KMS-11 (cell line): ENCODE measurements at regions not wholly inside any gene's neighbourhood (a gene's known extent, or its start where the extent isn't known, plus 50 kb on each side); places are given as distances from the start of the nearest gene placed in this dataset.

Experiments used
- H2AFZ ChIP-seq: fragments of 200-600 bp; sonication (generic); 2 replicates; pipeline ENCODE4 v1.6.1; 2016; ENCODE audit warnings: antibody characterized with exemption, mixed run types, low read depth
- H3K27ac ChIP-seq: fragments of 200-600 bp; sonication (generic); 2 replicates; pipeline ENCODE4 v1.6.1; 2016; ENCODE audit warnings: mild to moderate bottlenecking, mixed run types
- H3K27me3 ChIP-seq: fragments of 200-600 bp; sonication (generic); 2 replicates; pipeline ENCODE4 v1.6.1; 2017; ENCODE audit warnings: mild to moderate bottlenecking, low read depth, mixed run types, moderate library complexity; ENCODE audit not compliant: insufficient read depth
- H3K36me3 ChIP-seq: fragments of 200-600 bp; sonication (generic); 2 replicates; pipeline ENCODE4 v1.6.1; 2017; ENCODE audit warnings: mild to moderate bottlenecking, mixed run types; ENCODE audit not compliant: insufficient read depth
- H3K4me1 ChIP-seq: fragments of 200-600 bp; sonication (generic); 2 replicates; pipeline ENCODE4 v1.6.1; 2016; ENCODE audit warnings: mild to moderate bottlenecking, low read depth, mixed run types; ENCODE audit not compliant: poor library complexity, severe bottlenecking
- H3K4me2 ChIP-seq: fragments of 200-600 bp; sonication (generic); 2 replicates; pipeline ENCODE4 v1.7.0; 2016; ENCODE audit warnings: mild to moderate bottlenecking, mixed run types
- H3K4me3 ChIP-seq: fragments of 200-600 bp; sonication (generic); IDR thresholded peaks from 2 replicates; pipeline ENCODE4 v1.6.1; 2017; ENCODE audit warnings: low read depth, low read length, mixed read lengths; ENCODE audit not compliant: insufficient read depth
- H3K79me2 ChIP-seq: fragments of 200-600 bp; sonication (generic); 2 replicates; pipeline ENCODE4 v1.6.1; 2016; ENCODE audit warnings: low read depth, mixed run types; ENCODE audit not compliant: insufficient read depth
- H3K9ac ChIP-seq: fragments of 200-600 bp; sonication (generic); 2 replicates; pipeline ENCODE4 v1.6.1; 2016; ENCODE audit warnings: mild to moderate bottlenecking, mixed run types
- H4K20me1 ChIP-seq: fragments of 200-600 bp; sonication (generic); 2 replicates; pipeline ENCODE4 v1.6.1; 2016; ENCODE audit warnings: mild to moderate bottlenecking, mixed run types; ENCODE audit not compliant: insufficient read depth
- TF ChIP-seq, protein P1 (sequence below): fragments of 200-600 bp; sonication (generic); conservative IDR thresholded peaks from 2 replicates; pipeline ENCODE4 v1.6.1; 2017; ENCODE audit warnings: low read depth, mild to moderate bottlenecking, antibody characterized with exemption, low read length, moderate library complexity, mixed read lengths

DNA sequence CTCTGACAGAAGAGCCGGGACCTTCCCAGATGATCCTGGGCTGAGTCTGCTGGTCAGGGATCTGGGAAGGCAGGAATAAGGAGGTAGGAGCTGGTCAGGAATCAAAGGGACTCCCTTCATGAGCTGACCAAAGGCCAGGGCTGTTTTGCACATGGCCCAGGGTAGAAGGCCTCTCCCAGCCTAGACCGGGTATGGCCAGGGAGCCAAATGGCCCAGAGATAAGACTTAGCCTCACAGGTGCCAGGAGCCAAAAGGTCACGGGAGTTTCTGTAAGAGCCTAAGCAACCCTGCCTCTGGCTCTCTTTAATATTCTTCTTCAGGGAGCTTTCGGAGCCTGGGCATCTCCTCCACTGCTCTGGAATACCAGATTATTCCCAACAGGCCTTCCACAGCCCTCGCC is 191.3 kb upstream of the PWP1 start:
- Histone ChIP-seq H3K36me3 (no peaks in the 10 kb centered on the region), H3K27me3 (no peaks in the 10 kb centered on the region), H3K9ac (no peak overlapping the region), H3K27ac (no peak overlapping the region), H3K4me1 (no peaks in the 10 kb centered on the region), H3K79me2 (no peaks in the 10 kb centered on the region), H3K4me3 (no peak overlapping the region), H4K20me1 (no peaks in the 10 kb centered on the region), H3K4me2 (no peak overlapping the region), H2AFZ (no peak overlapping the region)
- TF ChIP-seq, protein P1, sequence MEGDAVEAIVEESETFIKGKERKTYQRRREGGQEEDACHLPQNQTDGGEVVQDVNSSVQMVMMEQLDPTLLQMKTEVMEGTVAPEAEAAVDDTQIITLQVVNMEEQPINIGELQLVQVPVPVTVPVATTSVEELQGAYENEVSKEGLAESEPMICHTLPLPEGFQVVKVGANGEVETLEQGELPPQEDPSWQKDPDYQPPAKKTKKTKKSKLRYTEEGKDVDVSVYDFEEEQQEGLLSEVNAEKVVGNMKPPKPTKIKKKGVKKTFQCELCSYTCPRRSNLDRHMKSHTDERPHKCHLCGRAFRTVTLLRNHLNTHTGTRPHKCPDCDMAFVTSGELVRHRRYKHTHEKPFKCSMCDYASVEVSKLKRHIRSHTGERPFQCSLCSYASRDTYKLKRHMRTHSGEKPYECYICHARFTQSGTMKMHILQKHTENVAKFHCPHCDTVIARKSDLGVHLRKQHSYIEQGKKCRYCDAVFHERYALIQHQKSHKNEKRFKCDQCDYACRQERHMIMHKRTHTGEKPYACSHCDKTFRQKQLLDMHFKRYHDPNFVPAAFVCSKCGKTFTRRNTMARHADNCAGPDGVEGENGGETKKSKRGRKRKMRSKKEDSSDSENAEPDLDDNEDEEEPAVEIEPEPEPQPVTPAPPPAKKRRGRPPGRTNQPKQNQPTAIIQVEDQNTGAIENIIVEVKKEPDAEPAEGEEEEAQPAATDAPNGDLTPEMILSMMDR = no peak

DNA sequence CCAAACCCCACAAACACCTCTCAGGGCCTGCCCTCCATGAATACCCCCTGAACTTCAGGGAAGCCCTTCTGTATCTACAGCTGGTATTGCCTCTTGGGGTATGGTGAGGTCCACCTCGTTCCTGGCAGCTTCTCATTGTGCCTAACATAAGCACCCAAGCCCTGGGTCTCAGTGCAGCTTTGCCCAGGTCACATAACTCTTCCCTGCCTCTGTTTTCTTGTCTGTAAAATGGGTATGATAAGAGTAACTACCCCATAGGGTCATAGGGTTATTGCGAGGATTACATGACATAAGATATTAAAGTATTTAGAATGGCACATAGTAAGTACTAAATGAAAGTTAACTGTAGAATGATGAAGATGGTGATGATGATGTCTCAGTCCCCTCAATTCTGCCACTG is 190.0 kb upstream of the PWP1 start:
- no peak overlapping the region for H3K4me2 ChIP-seq
- no peak overlapping the region for H3K9ac ChIP-seq
- H3K27me3 ChIP-seq = no peaks in the 10 kb centered on the region
- H3K4me1 ChIP-seq = no peaks in the 10 kb centered on the region
- TF ChIP-seq, protein P1 = no peak
- H2AFZ ChIP-seq = no peak overlapping the region
- H3K79me2 ChIP-seq = no peaks in the 10 kb centered on the region
- H3K4me3 ChIP-seq = no peak overlapping the region
- no peaks in the 10 kb centered on the region for H3K36me3 ChIP-seq
- H4K20me1 ChIP-seq = no peaks in the 10 kb centered on the region
- H3K27ac ChIP-seq = no peak overlapping the region

DNA sequence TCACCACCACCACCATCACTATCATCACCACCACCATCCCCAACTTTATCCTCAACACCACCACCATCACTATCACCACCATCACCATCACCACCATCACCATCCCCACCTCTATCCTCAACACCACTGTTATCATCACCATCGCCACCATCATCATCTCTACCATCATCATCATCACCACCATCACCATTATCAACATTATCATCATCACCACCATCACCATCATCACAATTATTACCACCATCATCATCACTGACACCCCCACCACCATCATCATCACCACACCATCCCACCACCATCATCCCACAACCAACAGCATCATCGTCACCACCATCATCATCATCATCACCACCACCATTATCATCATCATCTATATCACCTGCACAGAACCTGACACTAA is 188.4 kb upstream of the PWP1 start:
- Histone ChIP-seq H2AFZ (no peak overlapping the region), H3K27ac (no peak overlapping the region), H3K4me3 (no peak overlapping the region), H3K36me3 (no peaks in the 10 kb centered on the region), H3K27me3 (no peaks in the 10 kb centered on the region), H3K9ac (no peak overlapping the region), H3K4me1 (no peaks in the 10 kb centered on the region), H3K79me2 (no peaks in the 10 kb centered on the region), H4K20me1 (no peaks in the 10 kb centered on the region), H3K4me2 (no peak overlapping the region)
- TF ChIP-seq, protein P1 = no peak

DNA sequence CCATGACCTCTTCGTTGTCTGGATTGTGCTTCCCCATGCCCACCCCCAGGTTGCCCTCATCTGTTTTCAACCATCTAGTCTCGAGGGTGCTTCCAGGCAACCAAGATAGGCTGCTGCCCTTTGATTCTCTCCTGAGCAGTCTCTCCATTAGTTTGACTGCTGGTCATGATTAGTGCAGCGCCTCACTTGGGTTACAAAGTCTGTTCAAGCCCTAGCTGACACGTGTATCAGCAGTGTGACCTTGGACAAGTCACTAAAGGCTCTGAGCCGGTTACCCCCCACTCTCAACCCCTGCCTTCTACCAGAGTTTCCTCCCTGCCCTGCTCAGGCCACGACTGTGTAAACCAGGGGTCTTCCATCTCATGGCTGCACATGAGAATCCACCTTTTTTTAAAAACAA is 185.3 kb upstream of the PWP1 start:
- Histone ChIP-seq H3K4me3 (no peak overlapping the region), H3K36me3 (no peaks in the 10 kb centered on the region), H3K27ac (no peak overlapping the region), H3K4me2 (no peak overlapping the region), H2AFZ (no peak overlapping the region), H3K79me2 (no peaks in the 10 kb centered on the region), H3K27me3 (no peaks in the 10 kb centered on the region), H3K9ac (no peak overlapping the region), H3K4me1 (no peaks in the 10 kb centered on the region), H4K20me1 (no peaks in the 10 kb centered on the region)
- TF ChIP-seq, protein P1 = no peak

DNA sequence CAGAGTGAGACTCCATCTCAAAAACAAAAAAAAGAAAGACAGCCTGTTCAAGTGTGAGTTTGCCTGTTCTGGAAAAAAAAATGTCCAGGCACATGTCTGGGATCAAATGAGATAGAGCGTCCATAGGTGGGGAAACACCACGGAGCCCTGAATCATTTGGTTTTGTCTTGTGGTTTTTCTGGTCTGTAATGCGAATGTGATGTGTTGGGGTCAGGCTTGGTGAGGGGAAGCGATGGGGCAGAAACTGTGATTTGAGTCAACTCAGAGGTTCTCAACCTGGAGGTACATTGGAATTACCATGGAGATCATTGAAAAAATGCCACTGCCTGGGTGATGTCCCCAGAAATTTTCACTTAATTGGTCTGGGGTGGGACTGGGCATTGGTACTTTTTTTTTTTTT is 183.9 kb upstream of the PWP1 start:
- no peak overlapping the region for H3K27ac ChIP-seq
- no peak overlapping the region for H3K4me3 ChIP-seq
- H3K4me1 ChIP-seq = no peaks in the 10 kb centered on the region
- no peak overlapping the region for H2AFZ ChIP-seq
- H3K9ac ChIP-seq = no peak overlapping the region
- TF ChIP-seq, protein P1 = no peak
- H4K20me1 ChIP-seq = no peaks in the 10 kb centered on the region
- H3K27me3 ChIP-seq = no peaks in the 10 kb centered on the region
- no peak overlapping the region for H3K4me2 ChIP-seq
- H3K36me3 ChIP-seq = no peaks in the 10 kb centered on the region
- no peaks in the 10 kb centered on the region for H3K79me2 ChIP-seq
